IPS-20b (cell line): ENCODE measurements at regions not wholly inside any gene's neighbourhood (a gene's known extent, or its start where the extent isn't known, plus 50 kb on each side); places are given as distances from the start of the nearest gene placed in this dataset.
"Not testable (repeated sequence)": the region's sequence is repeated elsewhere in the genome, so short reads cannot be mapped to it uniquely, and the experiment has no call there.

Source experiments
- H3K27ac ChIP-seq: one replicate; pipeline ENCODE4 v1.5.1; 2013; ENCODE audit warnings: low read length
- H3K27me3 ChIP-seq: 2 replicates; pipeline ENCODE4 v1.6.1; 2013; ENCODE audit warnings: mild to moderate bottlenecking, low read length, inconsistent platforms; ENCODE audit not compliant: insufficient read depth
- H3K36me3 ChIP-seq: 2 replicates; pipeline ENCODE4 v1.6.1; 2013; ENCODE audit warnings: low read depth, mild to moderate bottlenecking, inconsistent platforms, low read length, moderate library complexity; ENCODE audit not compliant: insufficient read depth
- H3K4me1 ChIP-seq: 2 replicates; pipeline ENCODE4 v1.6.1; 2013; ENCODE audit warnings: mild to moderate bottlenecking, control low read depth, inconsistent platforms, low read length, moderate library complexity; ENCODE audit not compliant: insufficient read depth
- H3K4me3 ChIP-seq: 2 replicates; pipeline ENCODE4 v1.5.1; 2013; ENCODE audit warnings: mild to moderate bottlenecking, low read length, inconsistent platforms
- H3K9ac ChIP-seq: 2 replicates; pipeline ENCODE4 v1.6.1; 2013; ENCODE audit warnings: low read depth, mild to moderate bottlenecking, inconsistent platforms, low read length, moderate library complexity
- H3K9me3 ChIP-seq: 2 replicates; pipeline ENCODE4 v1.6.1; 2013; ENCODE audit warnings: mild to moderate bottlenecking, low read depth, low read length, inconsistent platforms; ENCODE audit not compliant: insufficient read depth

- Histone ChIP-seq H3K9ac (no peak overlapping the region), H3K9me3 (no peaks in the 10 kb centered on the region), H3K4me1 (peaks cover 2% of the 10 kb centered on the region; the same call in 1 of the 2 replicates), H3K4me3 (no peak overlapping the region), H3K27me3 (no peaks in the 10 kb centered on the region), H3K36me3 (no peaks in the 10 kb centered on the region), H3K27ac (no peak overlapping the region)
These were observed 323.5 kb upstream of the PDE3A start for GRCh38 chr12:20044846-20045245.

GRCh38 chr12:20047901-20048300 is 320.4 kb upstream of the PDE3A start:
- H3K36me3 ChIP-seq, result no peaks in the 10 kb centered on the region
- H3K4me1 ChIP-seq, result no peaks in the 10 kb centered on the region
- H3K27me3 ChIP-seq, result no peaks in the 10 kb centered on the region
- no peak overlapping the region for H3K4me3 ChIP-seq
- no peak overlapping the region for H3K9ac ChIP-seq
- no peak overlapping the region for H3K27ac ChIP-seq
- H3K9me3 ChIP-seq, result no peaks in the 10 kb centered on the region

- Histone ChIP-seq H3K36me3 (no peaks in the 10 kb centered on the region), H3K4me3 (no peak overlapping the region), H3K27ac (no peak overlapping the region), H3K9me3 (no peaks in the 10 kb centered on the region), H3K4me1 (no peaks in the 10 kb centered on the region), H3K27me3 (no peaks in the 10 kb centered on the region), H3K9ac (no peak overlapping the region)
These were observed 318.1 kb upstream of the PDE3A start for GRCh38 chr12:20050221-20050620.

- H3K27me3 ChIP-seq, result no peaks in the 10 kb centered on the region
- H3K27ac ChIP-seq, result no peak overlapping the region
- no peak overlapping the region for H3K9ac ChIP-seq
- H3K36me3 ChIP-seq, result no peaks in the 10 kb centered on the region
- no peaks in the 10 kb centered on the region for H3K4me1 ChIP-seq
- no peak overlapping the region for H3K4me3 ChIP-seq
- H3K9me3 ChIP-seq, result no peaks in the 10 kb centered on the region
These were observed 314.6 kb upstream of the PDE3A start for GRCh38 chr12:20053782-20054181.

GRCh38 chr12:20055856-20056255 is 312.5 kb upstream of the PDE3A start:
- Histone ChIP-seq H3K9ac (no peak overlapping the region), H3K4me3 (no peak overlapping the region), H3K27ac (no peak overlapping the region), H3K36me3 (no peaks in the 10 kb centered on the region), H3K4me1 (no peaks in the 10 kb centered on the region), H3K9me3 (no peaks in the 10 kb centered on the region), H3K27me3 (no peaks in the 10 kb centered on the region)

- Histone ChIP-seq H3K36me3 (no peaks in the 10 kb centered on the region), H3K4me3 (no peak overlapping the region), H3K9ac (no peak overlapping the region), H3K4me1 (no peaks in the 10 kb centered on the region), H3K9me3 (no peaks in the 10 kb centered on the region), H3K27ac (no peak overlapping the region), H3K27me3 (no peaks in the 10 kb centered on the region)
These were observed 310.9 kb upstream of the PDE3A start for GRCh38 chr12:20057398-20057797.

GRCh38 chr12:20063116-20063515 is 305.2 kb upstream of the PDE3A start:
- Histone ChIP-seq H3K4me1 (no peaks in the 10 kb centered on the region), H3K36me3 (no peaks in the 10 kb centered on the region), H3K4me3 (no peak overlapping the region), H3K27me3 (no peaks in the 10 kb centered on the region), H3K27ac (no peak overlapping the region), H3K9ac (no peak overlapping the region), H3K9me3 (no peaks in the 10 kb centered on the region)

- no peak overlapping the region for H3K4me3 ChIP-seq
- H3K36me3 ChIP-seq, result no peaks in the 10 kb centered on the region
- no peaks in the 10 kb centered on the region for H3K4me1 ChIP-seq
- no peak overlapping the region for H3K9ac ChIP-seq
- no peak overlapping the region for H3K27ac ChIP-seq
- H3K27me3 ChIP-seq, result no peaks in the 10 kb centered on the region
- no peaks in the 10 kb centered on the region for H3K9me3 ChIP-seq
These were observed 290.7 kb upstream of the PDE3A start for GRCh38 chr12:20077618-20078017.

- Histone ChIP-seq H3K36me3 (no peaks in the 10 kb centered on the region), H3K9me3 (no peaks in the 10 kb centered on the region), H3K9ac (no peak overlapping the region), H3K4me1 (no peaks in the 10 kb centered on the region), H3K27me3 (no peaks in the 10 kb centered on the region), H3K4me3 (no peak overlapping the region), H3K27ac (no peak overlapping the region)
These were observed 279.3 kb upstream of the PDE3A start for GRCh38 chr12:20089077-20089476.

GRCh38 chr12:20093190-20093810 is 275.0 kb upstream of the PDE3A start:
- not testable (repeated sequence) for H3K9me3 ChIP-seq, H3K27me3 ChIP-seq, H3K27ac ChIP-seq, H3K4me1 ChIP-seq, H3K36me3 ChIP-seq, H3K9ac ChIP-seq, H3K4me3 ChIP-seq

GRCh38 chr12:20096430-20096829 is 271.9 kb upstream of the PDE3A start:
- Histone ChIP-seq H3K27ac (no peak overlapping the region), H3K9me3 (no peaks in the 10 kb centered on the region), H3K4me1 (peaks cover 10% of the 10 kb centered on the region; the same call in 1 of the 2 replicates)

GRCh38 chr12:20097626-20098025 is 270.7 kb upstream of the PDE3A start:
- H3K36me3 ChIP-seq, result no peaks in the 10 kb centered on the region
- no peak overlapping the region for H3K9ac ChIP-seq
- H3K9me3 ChIP-seq, result no peaks in the 10 kb centered on the region
- no peak overlapping the region for H3K27ac ChIP-seq
- peaks cover 10% of the 10 kb centered on the region; the same call in 1 of the 2 replicates for H3K4me1 ChIP-seq
- no peak overlapping the region for H3K4me3 ChIP-seq
- no peaks in the 10 kb centered on the region for H3K27me3 ChIP-seq

More at GRCh38 chr12:20096430-20096829, 271.9 kb upstream of the PDE3A start:
- no peak overlapping the region for H3K4me3 ChIP-seq
- no peak overlapping the region for H3K9ac ChIP-seq
- no peaks in the 10 kb centered on the region for H3K36me3 ChIP-seq
- no peaks in the 10 kb centered on the region for H3K27me3 ChIP-seq
